NCI-H2196 treated with DMSO at 0.1 percent for 48 hours (cell line): ENCODE measurements at regions not wholly inside any gene's neighbourhood (a gene's known extent, or its start where the extent isn't known, plus 50 kb on each side); places are given as distances from the start of the nearest gene placed in this dataset.

Experiments used
- DNase-seq: peaks from one replicate; lab custom pipeline; 2025; ENCODE audit not compliant: unreplicated experiment; lab: John Stamatoyannopoulos, UW

DNA sequence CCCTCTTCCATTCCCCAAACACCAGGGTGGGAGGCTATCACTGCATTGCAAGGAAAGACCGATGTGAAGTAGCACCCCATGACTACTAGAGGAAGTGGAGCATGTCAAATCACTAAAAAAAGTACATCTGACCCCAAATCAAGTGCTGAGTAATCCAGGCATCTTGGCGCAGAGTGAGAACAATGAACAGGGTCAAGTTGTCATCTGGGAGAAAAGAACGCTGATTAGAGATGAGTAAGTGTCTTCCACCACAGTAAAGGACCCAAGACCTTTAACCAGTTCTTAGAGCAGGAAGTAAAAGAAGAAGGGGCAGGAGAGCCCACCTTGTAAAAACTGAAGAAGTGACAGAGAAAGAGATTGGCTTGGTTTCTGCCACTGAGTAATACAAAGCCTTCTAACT is 75.0 kb upstream of the RAD23B start:
- DNase-seq, result no peak

DNA sequence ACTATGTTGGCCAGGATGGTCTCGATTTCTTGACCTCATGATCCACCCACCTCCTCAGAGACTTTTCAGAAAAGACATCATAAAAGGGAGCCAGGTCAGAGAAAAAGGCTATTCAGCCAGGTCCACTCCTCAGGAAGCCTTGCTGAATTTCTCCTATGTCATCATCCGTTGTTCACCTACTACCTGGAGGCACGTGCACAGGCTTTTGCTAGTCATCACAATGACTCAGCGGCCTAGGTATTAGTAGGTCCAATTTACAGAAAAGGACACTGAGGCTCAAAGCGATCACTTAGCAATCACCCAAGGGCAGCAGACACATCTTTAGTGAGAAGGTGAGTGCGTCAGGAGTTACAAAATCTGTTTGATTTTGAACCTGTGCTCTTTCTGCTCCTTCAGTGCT is 72.3 kb upstream of the RAD23B start:
- no peak for DNase-seq

DNA sequence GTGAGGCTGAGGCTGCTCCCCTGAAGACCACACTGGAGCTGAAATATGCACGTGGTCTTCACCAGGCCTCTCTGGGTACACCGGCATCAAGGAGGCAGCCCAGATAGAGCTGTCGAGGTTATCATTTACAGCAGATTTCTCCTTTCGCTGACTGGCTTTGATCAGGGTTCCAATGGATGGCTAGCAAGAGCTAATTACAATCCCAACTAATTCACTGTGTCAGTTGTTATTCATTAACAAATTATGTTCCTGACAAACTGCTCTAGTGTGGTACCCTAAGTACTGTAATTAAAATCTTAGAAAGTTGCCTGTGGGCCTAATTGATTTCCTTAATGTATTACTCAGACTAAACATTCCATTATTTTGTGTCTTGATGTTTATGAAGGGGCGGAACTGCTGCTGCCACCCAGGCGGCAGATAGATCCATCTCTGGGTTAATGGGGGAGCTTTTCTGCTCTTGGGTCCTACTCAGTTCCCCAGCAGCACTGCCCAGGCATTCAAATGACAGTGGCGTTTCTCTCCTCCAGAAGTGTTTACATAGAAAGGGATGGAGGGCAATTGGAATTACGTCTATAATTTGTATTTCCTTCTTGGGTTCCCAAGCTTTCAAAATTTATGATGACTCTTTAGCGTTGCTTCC is 71.7 kb upstream of the RAD23B start:
- DNase-seq, result no peak

DNA sequence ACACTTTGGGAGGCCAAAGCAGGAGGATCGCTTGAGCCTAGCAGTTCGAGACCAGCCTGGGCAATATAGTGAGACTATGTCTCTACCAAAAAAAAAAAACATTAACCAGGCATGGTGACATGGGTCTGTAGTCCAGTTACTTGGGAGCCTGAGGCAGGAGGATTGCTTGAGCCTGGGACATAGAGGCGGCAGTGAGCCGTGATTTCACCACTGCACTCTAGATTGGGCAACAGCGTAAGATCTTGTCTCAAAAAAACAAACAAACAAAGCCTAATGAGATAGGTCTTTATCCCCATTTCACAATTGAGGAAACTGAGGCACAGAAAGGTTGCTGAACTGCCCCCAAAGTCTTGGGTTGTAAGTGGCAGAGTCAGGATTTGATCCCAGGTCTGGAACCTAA is 70.5 kb upstream of the RAD23B start:
- no peak for DNase-seq

DNA sequence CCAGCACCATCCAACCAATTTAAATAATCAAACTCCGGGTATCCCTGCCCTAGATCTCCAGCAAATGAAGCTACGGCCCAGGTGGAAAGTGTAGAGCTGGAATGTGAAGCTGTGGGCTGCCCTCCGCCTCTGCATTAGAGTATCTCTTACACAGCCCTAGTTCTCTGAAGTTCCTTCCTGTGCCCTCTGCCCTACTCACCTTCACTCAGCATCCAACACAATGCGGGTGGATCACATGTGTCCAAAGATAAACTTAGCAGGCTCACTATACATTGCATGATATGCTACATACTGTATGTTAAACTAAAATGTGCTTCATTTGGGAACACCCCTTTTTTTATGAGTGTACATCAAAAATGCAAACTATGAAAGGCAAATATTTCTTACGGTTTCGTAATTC is 70.0 kb upstream of the RAD23B start:
- no peak for DNase-seq

DNA sequence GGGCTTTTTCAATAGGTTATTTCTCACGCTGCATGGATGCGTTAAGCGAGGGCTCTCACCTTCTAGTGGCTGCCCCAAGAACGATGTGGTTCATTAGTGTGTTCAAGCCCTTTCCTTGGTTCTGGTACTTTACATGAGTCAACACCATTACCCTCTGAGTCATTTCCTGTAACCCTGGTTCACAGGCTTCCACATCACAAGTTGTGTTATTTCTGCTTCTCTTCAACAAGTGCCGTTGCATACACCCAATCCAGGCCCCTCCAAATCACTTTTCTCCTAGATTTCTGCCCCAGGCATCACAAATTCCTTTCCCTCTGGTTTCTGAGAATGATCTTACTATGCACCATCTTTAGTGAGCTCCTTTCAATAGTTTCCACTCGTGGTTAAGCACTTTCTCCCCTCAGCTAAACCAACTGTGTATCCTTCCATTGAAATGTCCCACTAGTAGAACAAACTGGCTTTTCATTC is 69.5 kb upstream of the RAD23B start:
- no peak for DNase-seq

DNA sequence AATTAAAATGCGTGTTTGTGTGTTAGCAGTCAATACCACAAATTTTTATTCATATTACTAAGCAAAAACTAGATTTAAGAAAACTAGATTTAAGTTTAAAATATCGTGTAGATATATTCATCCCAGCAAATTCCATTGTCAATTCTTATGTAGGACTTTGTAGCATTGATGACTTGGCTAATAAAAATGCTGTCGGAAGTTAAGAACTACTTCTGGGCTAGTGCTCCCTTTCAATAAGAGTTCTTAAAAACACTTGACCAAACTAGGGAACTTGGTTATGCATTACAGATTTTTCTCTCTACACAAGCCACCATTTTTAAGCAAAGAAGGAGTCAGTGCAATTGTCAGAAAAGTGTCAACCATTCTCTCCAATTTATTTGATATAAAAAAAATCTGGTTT is 68.7 kb upstream of the RAD23B start:
- DNase-seq, result no peak

DNA sequence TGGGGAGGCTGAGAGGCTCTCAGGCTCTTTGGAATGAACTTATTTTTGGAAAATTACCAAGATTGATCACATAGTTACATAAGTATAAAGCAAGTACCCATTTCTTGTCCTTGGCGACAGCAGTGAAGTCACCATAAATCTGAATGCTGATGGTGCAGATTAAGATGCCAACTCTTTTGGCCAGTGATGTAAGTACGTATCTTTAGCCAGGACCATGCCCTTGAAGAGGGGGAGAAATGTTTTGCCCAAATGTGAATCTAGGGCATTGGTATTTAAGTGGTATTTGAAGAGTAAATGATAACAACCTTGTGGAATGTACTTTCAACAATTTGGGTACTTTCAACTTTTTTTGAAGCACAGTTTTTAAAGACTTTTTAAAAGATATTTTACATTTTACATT is 68.2 kb upstream of the RAD23B start:
- DNase-seq, result no peak

DNA sequence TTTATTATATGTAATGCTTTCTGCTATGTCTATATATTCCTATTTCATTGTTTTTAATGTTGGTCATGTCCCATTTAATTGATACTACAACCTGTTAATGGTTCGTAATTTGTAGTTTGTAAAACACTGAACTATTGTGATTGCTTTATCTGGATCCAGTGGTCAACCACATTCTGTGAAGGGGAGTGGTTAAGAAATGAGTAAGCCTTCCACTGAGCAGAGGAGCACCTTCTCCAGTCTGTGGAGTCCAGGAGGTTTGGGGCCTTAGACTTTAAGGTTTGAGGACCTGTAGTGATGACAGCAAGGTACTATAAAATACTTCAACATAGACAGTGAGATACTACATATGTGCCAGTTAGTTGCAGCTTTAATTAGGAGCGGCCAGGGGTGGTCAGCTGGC is 67.7 kb upstream of the RAD23B start:
- no peak for DNase-seq

DNA sequence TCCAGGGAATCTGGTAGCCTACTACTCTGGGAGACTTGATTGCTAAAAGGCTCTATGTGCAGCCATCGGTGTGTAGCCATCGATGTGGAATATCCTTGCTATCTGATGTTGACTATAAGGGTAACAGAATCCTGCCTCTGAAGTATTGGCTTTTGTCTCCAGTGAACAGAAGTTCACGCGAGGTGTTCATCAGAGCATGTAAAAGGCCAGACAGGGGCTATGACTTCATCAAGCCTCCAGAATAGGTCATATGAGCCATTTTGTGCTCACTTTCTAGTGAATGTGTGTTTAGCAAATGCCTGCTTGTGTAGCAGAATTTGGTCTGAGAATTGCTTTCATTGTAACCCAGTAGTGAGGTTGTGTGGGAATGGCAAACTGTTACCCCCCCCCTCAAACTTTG is 66.8 kb upstream of the RAD23B start:
- no peak for DNase-seq

DNA sequence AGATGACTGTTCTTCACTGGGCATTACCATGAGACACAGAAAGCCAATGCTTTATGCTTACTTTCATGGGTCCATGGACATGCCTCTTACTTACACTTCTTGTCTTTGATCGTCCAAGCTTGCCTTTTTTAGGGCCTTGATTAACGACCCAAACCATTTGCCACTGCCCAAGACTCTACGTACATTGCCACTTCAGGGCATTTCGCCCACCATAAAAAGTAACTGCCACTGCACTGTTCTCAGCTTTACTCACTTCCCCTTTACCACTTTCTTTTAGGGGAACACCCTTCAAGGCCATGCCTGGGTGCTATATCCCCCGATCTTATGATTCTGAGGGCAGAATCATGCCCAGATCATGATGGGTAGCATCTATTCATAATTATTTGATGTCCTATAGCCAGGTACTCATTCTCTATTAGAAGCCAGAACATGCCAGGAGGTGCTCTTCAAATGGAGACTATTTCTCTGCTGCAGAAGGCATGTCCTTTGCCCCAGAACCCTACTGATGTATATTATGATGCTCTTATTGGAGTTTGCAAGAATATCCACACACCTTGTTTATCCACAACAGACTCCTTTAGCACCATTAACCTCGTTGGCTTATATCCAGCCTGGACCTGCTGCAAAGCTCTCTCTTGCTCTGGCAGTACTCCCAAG is 64.1 kb upstream of the RAD23B start:
- no peak for DNase-seq

DNA sequence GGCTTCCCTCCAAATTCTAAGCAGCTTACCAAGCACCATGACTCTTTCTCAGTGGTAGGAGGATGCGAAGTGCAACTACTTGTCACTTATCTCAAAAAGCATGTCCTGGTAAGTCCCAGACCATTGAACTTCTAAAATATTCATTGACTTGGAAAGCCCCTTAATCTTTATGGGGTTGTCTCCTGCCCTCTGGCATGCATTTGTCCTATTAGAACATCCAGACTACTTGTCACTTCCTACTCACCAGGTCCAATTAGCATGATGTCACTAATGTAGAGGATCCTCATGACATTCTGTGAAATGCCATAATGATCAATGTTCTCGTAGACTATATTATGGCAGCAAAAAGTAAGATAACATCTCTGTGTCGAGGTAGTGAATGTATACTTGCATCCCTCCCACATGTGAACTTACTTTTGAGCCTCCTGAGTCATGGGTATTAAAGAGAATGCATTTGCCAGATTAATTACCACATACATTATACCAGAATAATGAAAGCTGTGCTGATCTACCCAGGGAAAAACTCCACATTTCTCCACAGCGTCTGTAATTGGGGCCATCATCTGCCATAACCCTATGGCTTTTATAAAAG is 63.5 kb upstream of the RAD23B start:
- DNase-seq, result no peak

DNA sequence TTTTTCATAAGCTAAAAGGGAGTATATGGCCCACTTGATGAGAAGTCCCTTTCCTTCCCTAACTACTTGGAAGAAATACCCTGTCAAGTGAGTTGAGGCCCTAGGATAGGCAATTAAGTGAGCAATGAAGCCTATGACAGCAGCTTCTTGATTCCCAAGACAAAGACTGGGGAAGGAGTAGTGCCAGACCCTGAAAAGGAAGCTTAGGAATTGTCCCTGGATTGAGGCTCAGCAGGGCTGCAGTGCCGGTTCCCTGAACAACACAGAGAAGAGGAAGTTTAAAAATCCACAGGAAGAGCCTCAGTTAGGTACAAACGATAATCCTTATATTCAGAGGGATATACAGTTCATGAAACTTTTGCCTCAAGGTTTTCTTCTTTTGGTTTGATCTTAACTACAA is 61.8 kb upstream of the RAD23B start:
- DNase-seq, result no peak

DNA sequence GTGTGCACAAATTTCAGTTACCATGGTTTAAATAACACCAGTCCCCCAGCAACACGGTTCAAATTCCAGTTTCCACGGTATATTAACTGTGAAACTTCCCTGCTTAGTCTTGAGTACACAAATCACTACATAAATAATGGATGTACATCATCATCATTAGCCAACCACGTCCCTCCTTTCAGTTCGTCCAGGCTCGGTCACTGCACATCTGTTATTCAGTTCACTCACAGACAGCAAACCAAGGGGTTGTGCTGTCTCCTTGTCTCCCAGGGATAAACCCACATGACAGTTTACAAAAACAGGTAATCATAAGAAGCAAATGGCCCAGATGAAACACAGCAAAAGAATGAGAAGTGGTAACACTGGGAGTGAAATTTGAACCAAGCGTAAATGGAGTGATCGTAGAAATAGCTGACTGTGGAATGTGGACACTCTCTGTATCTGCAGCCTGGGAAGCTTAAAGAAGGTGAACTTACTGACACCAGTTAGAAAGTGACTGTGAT is 61.0 kb upstream of the RAD23B start:
- DNase-seq, result no peak

DNA sequence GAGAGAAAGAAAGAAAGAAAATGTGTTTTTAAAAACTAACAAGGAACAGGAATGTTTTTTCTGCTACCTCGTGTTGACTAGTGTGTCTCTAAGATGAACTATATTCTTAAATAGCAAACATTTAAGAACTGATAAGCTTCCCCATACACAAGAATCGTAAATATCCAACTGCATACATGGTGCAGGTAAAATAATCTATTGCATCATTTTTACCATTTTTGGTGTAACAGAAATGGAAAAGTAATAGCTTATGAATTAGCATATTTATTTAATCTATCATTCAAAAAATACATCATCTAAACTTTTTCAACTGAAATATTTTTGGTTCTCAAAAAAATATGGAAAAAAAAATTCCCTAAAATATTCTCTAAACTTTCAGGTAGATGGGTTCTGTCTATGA is 59.7 kb upstream of the RAD23B start:
- DNase-seq, result no peak

DNA sequence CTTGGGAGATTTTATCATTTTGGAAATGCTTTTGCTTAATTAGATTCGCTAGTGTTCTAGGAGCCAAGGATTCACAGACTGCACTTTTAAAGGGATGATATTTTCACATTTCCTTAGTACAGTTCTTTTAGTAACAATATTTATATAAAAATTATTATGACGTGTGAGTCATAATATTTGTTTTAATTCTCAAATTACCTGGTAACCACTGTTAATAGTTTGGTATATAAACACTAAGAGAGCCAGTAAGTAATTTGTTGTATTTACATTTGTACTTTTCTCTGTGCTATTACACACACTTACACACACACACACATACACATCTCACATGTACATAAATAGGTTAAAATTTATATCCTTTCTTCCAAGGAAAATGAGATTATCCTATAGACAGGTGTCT is 58.8 kb upstream of the RAD23B start:
- DNase-seq, result no peak

DNA sequence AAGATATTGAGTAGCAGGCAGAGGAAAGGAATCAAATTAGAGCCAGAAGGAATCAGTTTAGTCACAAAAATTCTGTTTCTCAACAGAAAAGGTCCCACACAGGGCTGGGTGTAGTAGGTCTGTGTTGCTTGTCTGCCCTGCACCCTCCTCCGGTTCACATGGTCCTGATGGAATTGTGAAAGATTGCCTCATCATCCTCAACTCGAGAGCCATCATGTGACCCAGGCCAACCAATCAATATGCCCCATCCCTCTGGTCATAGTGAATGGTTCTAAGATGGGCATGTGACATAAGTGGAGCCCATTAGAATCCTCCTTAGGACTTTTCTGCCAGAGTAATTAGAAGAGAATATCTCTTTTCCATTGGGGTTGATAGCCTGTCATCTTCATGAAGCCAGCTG is 56.7 kb upstream of the RAD23B start:
- no peak for DNase-seq

DNA sequence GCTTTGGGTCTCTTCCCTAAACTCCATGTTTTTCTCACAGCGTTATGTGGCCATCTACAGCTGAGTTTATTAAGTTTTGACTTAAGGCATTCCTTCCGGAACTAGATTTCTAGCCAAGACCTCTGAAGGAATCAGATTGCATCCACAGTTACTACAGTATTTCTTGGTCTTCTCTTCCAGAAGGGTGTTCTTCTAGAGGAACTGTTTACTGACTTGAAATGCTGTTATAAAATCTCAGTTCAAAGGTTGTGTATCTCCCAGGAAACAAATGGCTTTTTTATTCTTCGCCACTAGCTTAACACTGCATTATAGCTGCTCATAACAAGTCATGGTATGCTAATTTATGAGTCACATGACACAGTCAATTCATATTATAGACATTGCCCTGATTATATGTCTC is 55.3 kb upstream of the RAD23B start:
- DNase-seq, result no peak

DNA sequence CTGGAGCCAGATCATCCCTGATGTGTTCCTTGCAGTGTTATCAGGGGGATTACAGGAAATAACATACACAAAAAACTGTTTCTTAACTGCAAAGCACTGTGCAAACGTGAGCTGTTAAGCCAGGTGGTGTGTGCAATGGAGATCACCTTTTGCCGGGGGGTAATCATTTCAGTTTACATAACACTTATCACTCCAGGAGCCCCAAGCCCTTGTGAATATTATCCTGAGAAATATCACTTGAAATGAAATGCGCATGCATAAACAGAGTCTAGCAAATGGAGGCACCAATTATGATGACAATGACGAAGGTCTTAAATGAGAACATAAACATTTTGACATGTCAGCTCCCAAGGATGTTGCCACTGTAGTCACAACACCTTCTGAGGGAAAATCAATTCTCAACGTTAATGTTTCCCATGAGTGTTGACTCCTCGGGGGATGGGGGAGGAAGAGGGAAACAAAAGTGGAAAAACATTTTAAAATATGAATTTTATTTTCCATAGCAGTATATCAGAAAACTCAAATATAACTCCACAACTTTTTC is 54.5 kb upstream of the RAD23B start:
- no peak for DNase-seq

DNA sequence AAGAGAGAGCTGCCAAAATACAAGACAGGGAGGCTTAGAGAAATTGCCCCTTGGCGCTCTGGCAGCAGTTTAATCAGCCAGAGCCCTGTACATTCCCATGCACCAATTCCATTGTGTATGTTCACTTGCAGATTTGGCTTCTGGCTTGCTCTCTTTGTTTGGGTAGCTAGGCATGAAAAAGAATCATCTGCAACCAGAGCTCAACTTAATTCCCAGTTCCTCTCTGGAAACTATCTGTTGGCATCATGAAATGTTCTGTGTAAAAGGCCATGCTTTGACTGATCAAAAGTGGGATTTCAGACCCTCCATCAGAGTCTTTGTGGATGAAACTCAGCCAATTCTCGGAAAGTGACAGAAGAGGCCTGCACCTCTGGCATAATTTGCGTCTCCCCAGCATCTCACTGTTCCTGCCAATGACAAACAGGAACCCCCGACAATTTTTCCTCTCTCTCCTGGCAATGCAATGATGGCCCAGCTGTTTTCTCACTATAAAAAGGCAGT is 53.8 kb upstream of the RAD23B start:
- no peak for DNase-seq
